ENCODE measurements at regions not wholly inside any gene's neighbourhood (a gene's known extent, or its start where the extent isn't known, plus 50 kb on each side); places are given as distances from the start of the nearest gene placed in this dataset.

GRCh38 chr13:65063753-65064152 lies 2166.4 kb downstream of the PCDH9 start:
- no peak overlapping the region for H2AFZ ChIP-seq
- DNase-seq (ENCODE audit: low spot score) = no peak
- H3K4me1 Mint-ChIP-seq = no peaks in the 10 kb centered on the region
- H3K4me3 Mint-ChIP-seq = no peak overlapping the region
- no peak for ATAC-seq
- no peaks in the 10 kb centered on the region for H3K9me2 ChIP-seq (ENCODE audit: insufficient read depth)
- no peaks in the 10 kb centered on the region for H3K4me1 ChIP-seq (ENCODE audit: insufficient read depth)
- TF ChIP-seq JUNB (IDR thresholded peaks at IDR 0.05; ENCODE audit: unreplicated experiment) = no peak
- TF ChIP-seq, protein P1, sequence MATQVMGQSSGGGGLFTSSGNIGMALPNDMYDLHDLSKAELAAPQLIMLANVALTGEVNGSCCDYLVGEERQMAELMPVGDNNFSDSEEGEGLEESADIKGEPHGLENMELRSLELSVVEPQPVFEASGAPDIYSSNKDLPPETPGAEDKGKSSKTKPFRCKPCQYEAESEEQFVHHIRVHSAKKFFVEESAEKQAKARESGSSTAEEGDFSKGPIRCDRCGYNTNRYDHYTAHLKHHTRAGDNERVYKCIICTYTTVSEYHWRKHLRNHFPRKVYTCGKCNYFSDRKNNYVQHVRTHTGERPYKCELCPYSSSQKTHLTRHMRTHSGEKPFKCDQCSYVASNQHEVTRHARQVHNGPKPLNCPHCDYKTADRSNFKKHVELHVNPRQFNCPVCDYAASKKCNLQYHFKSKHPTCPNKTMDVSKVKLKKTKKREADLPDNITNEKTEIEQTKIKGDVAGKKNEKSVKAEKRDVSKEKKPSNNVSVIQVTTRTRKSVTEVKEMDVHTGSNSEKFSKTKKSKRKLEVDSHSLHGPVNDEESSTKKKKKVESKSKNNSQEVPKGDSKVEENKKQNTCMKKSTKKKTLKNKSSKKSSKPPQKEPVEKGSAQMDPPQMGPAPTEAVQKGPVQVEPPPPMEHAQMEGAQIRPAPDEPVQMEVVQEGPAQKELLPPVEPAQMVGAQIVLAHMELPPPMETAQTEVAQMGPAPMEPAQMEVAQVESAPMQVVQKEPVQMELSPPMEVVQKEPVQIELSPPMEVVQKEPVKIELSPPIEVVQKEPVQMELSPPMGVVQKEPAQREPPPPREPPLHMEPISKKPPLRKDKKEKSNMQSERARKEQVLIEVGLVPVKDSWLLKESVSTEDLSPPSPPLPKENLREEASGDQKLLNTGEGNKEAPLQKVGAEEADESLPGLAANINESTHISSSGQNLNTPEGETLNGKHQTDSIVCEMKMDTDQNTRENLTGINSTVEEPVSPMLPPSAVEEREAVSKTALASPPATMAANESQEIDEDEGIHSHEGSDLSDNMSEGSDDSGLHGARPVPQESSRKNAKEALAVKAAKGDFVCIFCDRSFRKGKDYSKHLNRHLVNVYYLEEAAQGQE (IDR thresholded peaks at IDR 0.05; ENCODE audit: unreplicated experiment) = no peak
- no peak for TF ChIP-seq ZNF331 (CRISPR knock-in tag; IDR thresholded peaks at IDR 0.05; ENCODE audit: low read depth)
- no peak for TF ChIP-seq EZH2phosphoT487 (IDR thresholded peaks at IDR 0.05; ENCODE audit: unreplicated experiment)
- TF ChIP-seq POLR2AphosphoS5 (IDR thresholded peaks at IDR 0.05; ENCODE audit: low read depth) = no peak
- no peak for TF ChIP-seq ZNF462 (CRISPR knock-in tag; IDR thresholded peaks at IDR 0.05)
- no peak for TF ChIP-seq STAT1 (IDR thresholded peaks at IDR 0.05; ENCODE audit: unreplicated experiment)
- no peak for TF ChIP-seq CREB1 (CRISPR knock-in tag; IDR thresholded peaks at IDR 0.05; ENCODE audit: low read depth)
- no peak for TF ChIP-seq ETS1 (IDR thresholded peaks at IDR 0.05)
- TF ChIP-seq EZH2 (IDR thresholded peaks at IDR 0.05; ENCODE audit: low read depth, unreplicated experiment) = no peak
- no peak for TF ChIP-seq ZNF114 (CRISPR knock-in tag; IDR thresholded peaks at IDR 0.05)
- no peak for TF ChIP-seq CTCF (conservative IDR thresholded peaks at IDR 0.05; ENCODE audit: low read depth in 2 of 2)
- no peaks in the 10 kb centered on the region for H3K36me3 Mint-ChIP-seq (ENCODE audit: low read depth)
- H3K27me3 Mint-ChIP-seq (ENCODE audit: insufficient read depth, low read depth, poor library complexity) = no peaks in the 10 kb centered on the region
- H3K4me3 ChIP-seq = no peak overlapping the region
- no peaks in the 10 kb centered on the region for H3K36me3 ChIP-seq (ENCODE audit: insufficient read depth)
- no peak overlapping the region for H3K4me2 ChIP-seq
- no peaks in the 10 kb centered on the region for H3F3A ChIP-seq (replicated peaks; ENCODE audit: low read depth)
- H3K27ac Mint-ChIP-seq = no peak overlapping the region
- no peak overlapping the region for H3K27ac ChIP-seq (ENCODE audit: low read depth)
- no peaks in the 10 kb centered on the region for H3K9me3 Mint-ChIP-seq
- no peaks in the 10 kb centered on the region for H3K27me3 ChIP-seq (ENCODE audit: insufficient read depth)
- no peaks in the 10 kb centered on the region for H3K79me2 ChIP-seq (replicated peaks; ENCODE audit: insufficient read depth)
- no peaks in the 10 kb centered on the region for H4K20me1 ChIP-seq (replicated peaks; ENCODE audit: insufficient read depth)

All from GM23338 (cell line).